ENCODE measurements at regions not wholly inside any gene's neighbourhood (a gene's known extent, or its start where the extent isn't known, plus 50 kb on each side); places are given as distances from the start of the nearest gene placed in this dataset.

- no peak for DNase-seq (ENCODE audit: low read depth in 4 of 4, low spot score in 3 of 4)
Measured at GRCh38 chr7:84684836-84685480, 490.4 kb upstream of the SEMA3A start.

GRCh38 chr7:84682543-84682942, 488.0 kb upstream of the SEMA3A start:
- DNase-seq (ENCODE audit: low read depth in 4 of 4, low spot score in 3 of 4): no peak

DNA sequence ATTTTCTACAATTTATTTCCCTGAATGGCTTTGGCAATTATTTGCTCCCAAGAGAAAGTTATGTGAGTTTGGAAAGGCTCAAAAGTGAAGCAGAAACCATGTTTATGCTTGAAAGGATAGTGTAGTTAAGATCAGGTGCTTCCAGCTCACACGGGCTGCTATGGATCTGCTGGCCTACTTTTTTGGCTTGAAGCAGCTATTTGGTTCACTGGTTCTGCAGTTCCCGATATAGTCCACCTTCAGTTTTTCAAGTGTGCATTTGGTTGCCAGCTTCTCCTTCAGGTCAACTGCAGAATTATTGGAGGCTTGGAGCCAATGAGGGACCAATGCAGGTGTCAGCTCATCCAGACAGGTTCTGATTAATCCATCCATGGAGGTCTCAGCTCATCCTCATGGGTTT, 484.3 kb upstream of the SEMA3A start:
- DNase-seq (ENCODE audit: low read depth in 4 of 4, low spot score in 3 of 4): no peak

DNA sequence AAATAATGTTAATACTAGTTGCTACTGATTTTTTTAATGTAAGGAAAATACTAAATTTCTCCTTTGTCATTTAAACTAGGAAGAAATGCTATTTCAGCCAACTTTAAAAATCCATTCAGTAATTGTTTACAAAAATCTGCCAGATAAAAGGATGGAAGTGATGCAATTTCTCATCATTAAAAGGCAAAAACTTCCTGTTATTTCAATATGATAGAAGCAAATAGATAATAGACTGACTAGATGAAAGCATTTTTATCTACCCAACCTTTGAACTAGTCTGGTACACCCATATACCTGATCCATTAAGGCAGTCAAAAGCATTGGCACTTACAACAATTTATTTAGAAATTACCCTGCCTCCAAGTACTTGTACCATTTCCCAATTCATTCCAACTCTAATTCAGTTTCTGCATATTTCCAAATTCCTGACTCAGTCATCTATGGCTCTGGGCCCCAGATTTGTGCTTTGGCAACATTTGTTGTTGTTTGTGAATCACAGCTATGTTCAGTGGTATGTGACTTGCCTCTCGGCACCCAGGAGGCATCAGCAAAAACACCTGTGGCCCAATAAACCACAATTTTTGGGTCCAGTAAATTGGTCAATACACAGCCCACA, 482.6 kb upstream of the SEMA3A start:
- DNase-seq (ENCODE audit: low read depth in 4 of 4, low spot score in 3 of 4): no peak

DNA sequence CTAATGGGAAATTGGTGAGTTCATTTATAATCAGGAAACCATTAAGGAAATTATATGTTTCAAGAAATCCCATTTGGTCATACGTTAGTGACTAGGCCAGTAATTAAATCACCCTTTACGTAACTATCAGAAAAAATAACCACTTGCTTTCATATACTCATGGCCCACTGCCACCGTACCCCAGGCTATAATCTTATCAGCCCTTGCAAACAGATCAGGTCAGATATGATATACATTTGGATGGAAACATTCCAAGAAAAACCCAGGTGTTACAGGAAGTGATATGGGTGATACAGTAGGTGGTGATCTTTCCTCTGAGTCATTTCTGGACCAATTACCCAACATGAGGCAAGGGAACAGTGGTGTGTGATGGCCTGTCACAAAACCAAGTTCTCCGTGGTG, 481.0 kb upstream of the SEMA3A start:
- no peak for DNase-seq (ENCODE audit: low read depth in 4 of 4, low spot score in 3 of 4)

DNA sequence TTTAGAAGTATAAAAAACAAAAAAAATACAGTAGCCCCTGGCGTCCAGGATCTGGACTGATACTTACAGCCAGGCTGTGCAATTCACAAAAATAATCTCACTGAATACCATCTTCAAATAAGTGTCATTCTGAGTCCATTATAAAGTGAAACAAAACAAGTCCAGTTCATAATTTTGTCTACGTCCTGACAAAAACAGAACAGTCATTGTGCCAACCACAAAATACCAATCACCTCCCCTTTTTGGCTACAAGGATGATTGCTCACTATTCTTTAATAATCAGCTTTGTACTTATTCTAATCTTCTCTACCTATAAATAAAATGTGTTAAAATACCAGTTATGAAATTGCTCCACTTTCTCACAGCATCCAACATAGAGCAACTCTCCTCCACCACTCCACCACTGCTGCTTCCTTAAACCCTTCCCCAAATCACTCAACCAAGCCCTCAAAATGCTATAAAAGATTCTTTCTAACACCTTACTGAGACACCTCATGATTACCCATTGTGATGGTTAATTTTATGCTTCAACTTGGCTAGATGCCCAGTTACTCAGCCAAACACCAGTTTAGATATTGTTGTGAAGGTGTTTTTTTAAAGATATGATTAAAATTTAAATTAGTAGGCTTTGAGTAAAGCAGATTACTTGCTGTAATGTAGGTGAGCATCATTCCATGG, 479.8 kb upstream of the SEMA3A start:
- no peak for DNase-seq (ENCODE audit: low read depth in 4 of 4, low spot score in 3 of 4)

- no peak for DNase-seq (ENCODE audit: low read depth in 4 of 4, low spot score in 3 of 4)
Measured at GRCh38 chr7:84669177-84669732, 474.7 kb upstream of the SEMA3A start.

GRCh38 chr7:84668116-84668515, 473.5 kb upstream of the SEMA3A start:
- no peak for DNase-seq (ENCODE audit: low read depth in 4 of 4, low spot score in 3 of 4)

- DNase-seq (ENCODE audit: low read depth in 4 of 4, low spot score in 3 of 4): no peak
Measured at GRCh38 chr7:84666651-84667050, 472.1 kb upstream of the SEMA3A start.

DNA sequence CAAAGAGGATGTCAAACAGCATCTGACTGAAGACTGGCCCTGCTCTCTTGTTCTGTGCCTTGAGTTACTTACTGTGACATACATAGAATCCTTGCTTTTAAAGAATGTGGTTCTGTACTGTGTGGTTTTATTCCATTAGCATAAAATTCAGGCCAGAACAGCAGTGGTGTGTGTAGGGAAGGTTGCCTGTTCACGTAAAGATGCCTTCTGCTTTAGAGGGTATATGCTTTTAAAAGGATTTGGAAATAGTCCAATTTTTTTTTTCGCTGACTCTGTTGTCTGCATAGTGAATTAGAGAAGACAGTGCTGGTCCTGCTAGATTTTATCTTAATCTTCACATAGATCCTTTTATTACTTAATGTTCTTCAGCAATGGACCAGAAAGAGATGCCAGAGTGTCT, 470.8 kb upstream of the SEMA3A start:
- no peak for DNase-seq (ENCODE audit: low read depth in 4 of 4, low spot score in 3 of 4)

GRCh38 chr7:84664626-84665025, 470.0 kb upstream of the SEMA3A start:
- no peak for DNase-seq (ENCODE audit: low read depth in 4 of 4, low spot score in 3 of 4)

DNA sequence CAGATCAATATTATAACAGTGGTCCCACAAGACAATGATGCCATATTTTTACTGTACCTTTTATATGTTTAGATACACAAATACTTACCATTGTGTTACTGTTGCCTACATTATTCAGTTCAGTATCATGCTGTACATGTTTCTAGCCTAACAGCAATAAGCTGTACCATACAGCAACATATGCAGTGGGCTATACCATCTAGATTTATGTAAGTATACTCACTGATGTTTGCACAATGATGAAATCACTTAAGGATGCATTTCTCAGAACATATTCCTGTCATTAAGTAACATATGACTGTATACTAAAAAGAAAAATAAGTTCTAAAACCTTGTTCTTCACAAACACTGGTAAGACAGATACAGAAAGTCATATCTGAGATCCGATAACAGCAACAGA, 468.6 kb upstream of the SEMA3A start:
- DNase-seq (ENCODE audit: low read depth in 4 of 4, low spot score in 3 of 4): no peak

GRCh38 chr7:84658286-84658685, 463.7 kb upstream of the SEMA3A start:
- no peak for DNase-seq (ENCODE audit: low read depth in 4 of 4, low spot score in 3 of 4)

DNA sequence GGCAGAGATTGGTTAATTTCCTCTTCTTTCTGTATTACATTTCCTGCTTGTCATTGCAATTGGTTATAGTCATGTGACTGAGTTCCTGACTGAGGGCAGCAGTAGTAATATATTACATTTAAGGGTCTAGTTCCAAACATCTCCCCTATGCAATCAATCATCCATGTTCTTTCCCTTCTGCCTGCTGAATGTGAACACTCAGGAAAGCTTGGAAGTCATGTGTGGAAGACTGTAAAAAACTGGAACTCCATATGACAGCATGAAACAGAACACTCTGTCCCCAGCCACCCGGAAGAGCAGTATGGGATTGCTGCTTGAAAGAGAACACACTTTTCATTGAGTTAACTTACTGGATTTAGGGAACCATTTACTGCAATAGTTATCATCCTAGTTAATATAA, 459.7 kb upstream of the SEMA3A start:
- DNase-seq (ENCODE audit: low read depth in 4 of 4, low spot score in 3 of 4): no peak

GRCh38 chr7:84651876-84652275, 457.3 kb upstream of the SEMA3A start:
- DNase-seq (ENCODE audit: low read depth in 4 of 4, low spot score in 3 of 4): no peak

GRCh38 chr7:84647797-84648757, 453.5 kb upstream of the SEMA3A start:
- no peak for DNase-seq (ENCODE audit: low read depth in 4 of 4, low spot score in 3 of 4)

DNA sequence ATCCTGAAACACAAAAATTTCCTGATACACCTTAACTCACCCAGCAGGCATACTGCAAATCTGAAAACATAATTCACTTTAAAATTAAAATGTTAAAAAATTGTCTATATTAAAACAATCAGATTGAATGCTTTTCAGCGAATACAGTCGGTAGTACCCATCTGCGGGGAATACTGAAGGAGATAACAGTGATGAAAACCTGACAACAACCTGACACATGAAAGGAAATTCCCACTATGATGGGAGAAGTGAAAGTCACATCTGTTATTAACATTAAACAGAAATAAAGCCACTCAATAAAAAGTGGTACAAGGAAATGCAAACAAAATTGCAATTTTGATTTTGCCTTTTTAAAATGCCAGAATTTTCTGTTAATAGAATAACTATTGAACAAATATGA, 448.0 kb upstream of the SEMA3A start:
- DNase-seq (ENCODE audit: low read depth in 4 of 4, low spot score in 3 of 4): no peak

DNA sequence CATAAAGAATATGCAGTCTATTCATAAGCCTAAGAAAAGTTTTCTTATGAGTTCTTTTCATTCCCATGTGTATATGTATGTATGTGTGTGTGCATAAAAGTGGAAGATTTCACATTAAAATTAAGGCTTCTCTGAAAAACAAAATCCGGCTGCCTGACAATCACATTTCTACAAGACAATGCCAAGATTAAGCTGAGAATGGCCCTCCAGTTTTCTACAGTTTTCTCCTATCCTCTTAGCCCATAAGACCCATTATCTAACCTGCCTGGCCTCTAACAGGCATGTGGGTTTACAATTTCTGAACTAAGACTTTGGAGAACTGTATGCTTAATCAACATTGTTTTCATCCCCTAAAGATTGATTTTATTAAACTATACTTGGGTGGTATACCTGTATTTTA, 446.0 kb upstream of the SEMA3A start:
- no peak for DNase-seq (ENCODE audit: low read depth in 4 of 4, low spot score in 3 of 4)

DNA sequence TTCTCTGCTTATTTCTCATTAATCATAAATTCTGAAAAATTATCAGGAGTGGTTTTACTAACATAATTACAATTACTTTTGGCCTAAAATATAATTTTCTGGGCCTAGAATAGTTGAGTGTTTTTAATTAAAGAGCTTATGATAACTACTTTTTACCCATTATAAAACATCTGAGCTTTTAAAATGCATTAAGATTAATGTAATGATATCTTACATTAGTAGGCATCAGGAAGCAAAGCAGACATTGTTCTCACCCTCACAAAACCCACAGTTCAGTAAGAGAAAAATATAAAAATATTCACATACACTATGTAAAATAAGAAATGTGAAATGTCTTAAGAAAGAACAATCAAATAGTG, 443.7 kb upstream of the SEMA3A start:
- no peak for DNase-seq (ENCODE audit: low read depth in 4 of 4, low spot score in 3 of 4)

DNA sequence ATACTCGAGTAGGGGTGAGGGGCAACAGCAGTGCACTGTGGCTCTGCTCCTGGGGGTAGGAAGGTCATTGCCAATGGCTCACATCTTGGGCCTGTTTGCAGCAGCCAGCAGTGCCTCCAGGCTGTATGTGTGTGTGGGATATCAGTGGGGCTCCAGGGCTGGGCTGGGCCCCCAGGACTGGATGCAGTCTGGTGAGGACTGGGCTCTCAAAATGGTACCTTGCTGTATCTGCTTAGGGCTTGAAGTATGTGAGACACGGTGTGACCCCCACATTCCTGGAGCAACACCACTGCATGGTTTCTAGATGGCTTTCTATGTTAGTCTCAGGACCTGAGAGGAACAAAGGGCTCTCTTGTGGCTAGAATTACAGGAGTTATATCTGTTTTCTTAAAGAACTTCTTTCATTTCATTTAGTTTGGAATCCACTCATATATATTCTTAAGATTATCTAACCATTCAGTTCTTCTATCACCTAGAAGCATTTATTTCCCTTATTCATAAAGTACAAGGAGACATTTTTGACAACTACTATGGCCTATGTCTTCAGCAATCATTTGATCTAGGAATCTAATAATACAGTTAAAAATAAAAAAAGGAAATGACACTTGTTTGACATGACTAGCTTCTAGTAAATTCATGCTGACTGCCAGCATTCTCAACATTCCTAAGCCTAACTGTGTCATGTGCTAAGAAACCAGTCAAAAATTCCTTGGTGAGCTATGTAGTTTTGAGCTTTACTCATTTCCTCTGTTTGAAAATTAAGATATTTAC, 443.2 kb upstream of the SEMA3A start:
- no peak for DNase-seq (ENCODE audit: low read depth in 4 of 4, low spot score in 3 of 4)

Measured in left renal pelvis (tissue), 4 donors.